GM12891 (cell line): ENCODE measurements at regions not wholly inside any gene's neighbourhood (a gene's known extent, or its start where the extent isn't known, plus 50 kb on each side); places are given as distances from the start of the nearest gene placed in this dataset.

ENCODE experiments used
- POLR2A ChIP-seq: IDR thresholded peaks from 2 replicates; pipeline ENCODE4 v1.6.1; 2011; ENCODE audit warnings: low read depth, low read length, control low read depth
- TAF1 ChIP-seq: IDR thresholded peaks from 2 replicates; pipeline ENCODE4 v1.6.1; 2011; ENCODE audit warnings: low read depth, low read length, control low read depth

GRCh38 chr4:65046192-65047133, 623.8 kb downstream of the EPHA5 start:
- TF ChIP-seq POLR2A, result no peak
- no peak for TF ChIP-seq TAF1
